HG03135 (cell line): ENCODE measurements at regions not wholly inside any gene's neighbourhood (a gene's known extent, or its start where the extent isn't known, plus 50 kb on each side); places are given as distances from the start of the nearest gene placed in this dataset.
"Not testable (repeated sequence)": the region's sequence is repeated elsewhere in the genome, so short reads cannot be mapped to it uniquely, and the experiment has no call there.

Source experiments
- ATAC-seq: cut with Tn5 transposase; IDR thresholded peaks from one replicate; pipeline ENCODE4 v1.9.1; 2021; ENCODE audit warnings: mild to moderate bottlenecking, moderate library complexity; ENCODE audit not compliant: unreplicated experiment

- no peak for ATAC-seq
These were observed 178.4 kb upstream of the E2F8 start for GRCh38 chr11:19419021-19419750.

GRCh38 chr11:19418221-19418620 lies 177.5 kb upstream of the E2F8 start:
- ATAC-seq = no peak

- not testable (repeated sequence) for ATAC-seq
These were observed 171.3 kb upstream of the E2F8 start for GRCh38 chr11:19412070-19412469.

DNA sequence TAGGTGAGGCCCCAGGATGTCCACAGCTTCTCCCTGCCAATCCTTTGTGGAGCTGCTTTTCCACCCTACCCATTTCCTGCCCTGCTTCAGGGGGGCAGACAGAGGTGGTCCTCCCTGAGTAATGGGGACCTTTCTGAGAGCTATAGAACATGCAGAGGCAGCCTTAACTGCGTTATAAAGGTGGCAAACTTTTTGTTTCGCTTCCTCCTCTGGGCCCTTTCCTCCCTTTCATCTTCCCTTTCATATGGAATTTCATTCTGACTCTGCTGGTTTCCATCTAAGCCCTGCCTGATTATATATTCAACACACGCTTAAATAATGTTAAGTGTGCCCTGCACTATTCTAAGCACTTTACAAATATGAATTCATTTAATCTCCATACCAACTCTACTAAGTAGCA lies 169.3 kb upstream of the E2F8 start:
- no peak for ATAC-seq

GRCh38 chr11:19409307-19409706 lies 168.6 kb upstream of the E2F8 start:
- no peak for ATAC-seq

DNA sequence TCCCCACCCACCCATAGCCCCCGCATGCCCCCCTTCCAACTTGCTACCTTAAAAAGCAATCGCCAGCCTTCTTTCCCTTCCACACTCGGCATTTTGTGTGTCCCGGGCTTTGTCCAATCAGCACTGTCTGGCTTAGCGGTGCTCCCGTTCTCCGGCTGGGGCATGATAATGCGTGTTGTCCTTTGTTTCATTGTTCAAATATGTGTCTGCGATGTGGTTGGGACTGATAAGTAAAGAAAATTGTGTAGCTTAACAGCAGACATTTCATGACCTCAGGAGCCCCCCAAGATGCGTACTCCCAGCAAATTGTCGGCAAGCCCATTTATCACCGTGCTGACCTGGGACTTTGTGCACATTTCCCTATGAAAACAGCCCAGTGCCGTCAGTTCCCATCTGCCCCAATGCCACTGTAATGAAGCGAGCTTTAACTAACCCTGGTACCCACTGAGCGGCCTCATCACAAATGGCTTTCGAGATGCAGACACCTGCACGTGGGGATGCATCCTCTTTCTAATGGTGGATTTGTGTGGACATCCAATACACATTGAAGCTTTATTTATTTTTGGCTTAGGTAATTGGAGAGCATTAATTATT lies 167.0 kb upstream of the E2F8 start:
- ATAC-seq = no peak

- no peak for ATAC-seq
These were observed 165.2 kb upstream of the E2F8 start for GRCh38 chr11:19405966-19406365.

DNA sequence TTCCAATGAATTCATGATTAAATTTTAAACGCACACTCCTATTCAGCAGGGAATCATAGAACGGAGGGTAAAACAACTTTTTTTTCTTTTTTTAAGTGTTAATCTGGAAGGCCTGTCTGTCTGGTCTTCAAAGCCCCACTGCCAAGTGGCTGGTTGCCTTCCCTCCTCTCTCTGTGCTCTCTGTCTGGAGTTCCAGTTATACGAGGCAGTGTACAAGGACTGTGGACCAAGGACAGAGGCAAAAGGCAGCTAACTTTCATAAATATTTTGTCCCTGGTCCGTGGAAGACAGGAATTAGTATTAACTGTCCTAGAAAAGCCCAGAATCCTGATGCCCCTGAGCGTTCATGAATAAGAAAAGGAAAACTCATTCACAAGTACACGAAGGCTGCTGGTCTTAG lies 164.0 kb upstream of the E2F8 start:
- ATAC-seq = no peak

DNA sequence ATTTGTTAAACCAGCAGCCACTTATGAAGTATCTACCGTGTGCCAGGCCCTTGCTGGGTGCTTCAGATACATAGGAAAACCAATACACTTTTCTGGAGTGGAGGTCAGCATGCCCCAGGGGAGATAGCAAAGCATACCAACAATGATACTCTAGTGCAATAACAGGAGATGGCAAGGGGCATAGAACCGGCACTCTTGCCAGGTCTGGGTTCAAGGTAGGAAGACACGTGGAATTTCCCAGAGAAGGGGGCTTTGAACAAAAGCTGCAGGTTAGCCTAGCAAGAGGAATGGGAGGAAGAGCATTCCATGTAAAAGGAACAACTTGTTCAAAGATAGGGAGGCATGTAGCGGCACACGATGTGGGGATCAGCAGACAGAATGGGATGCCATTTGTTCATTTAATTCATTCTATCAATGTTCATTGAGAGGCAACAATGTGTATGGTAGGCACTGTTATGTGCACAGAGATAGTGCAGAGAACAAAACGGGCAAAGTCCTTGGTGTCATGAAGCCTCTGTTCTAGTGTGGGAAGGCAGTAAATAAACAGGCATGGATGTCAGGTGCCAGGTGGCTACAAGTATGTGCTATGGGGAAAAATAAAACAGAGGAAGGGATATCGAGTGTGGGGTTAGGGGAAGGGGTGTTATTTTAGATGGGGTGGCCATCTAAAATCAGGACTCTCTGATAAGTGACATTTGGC lies 162.6 kb upstream of the E2F8 start:
- no peak for ATAC-seq

DNA sequence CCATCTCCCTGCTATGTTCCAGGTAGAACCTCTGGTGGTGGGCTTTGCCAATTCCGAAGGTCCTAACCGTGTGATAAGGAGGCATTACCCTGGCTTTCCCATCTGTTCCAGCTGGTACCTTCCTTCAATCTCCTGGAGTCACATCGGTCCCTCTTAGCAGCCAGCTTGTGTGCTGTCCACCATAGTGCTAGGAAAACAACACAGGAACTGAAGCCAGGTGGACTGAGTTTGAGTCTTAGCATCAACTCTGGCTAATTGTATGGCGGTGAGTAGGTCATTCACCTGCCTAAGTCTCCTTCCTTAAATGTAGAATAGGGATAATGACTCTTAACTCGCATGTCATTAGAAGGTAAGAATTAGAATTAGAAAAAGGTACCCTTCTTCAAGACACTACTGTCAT lies 159.6 kb upstream of the E2F8 start:
- ATAC-seq = no peak

GRCh38 chr11:19398772-19399527 lies 158.2 kb upstream of the E2F8 start:
- no peak for ATAC-seq

GRCh38 chr11:19398273-19398672 lies 157.5 kb upstream of the E2F8 start:
- ATAC-seq = no peak

- ATAC-seq = no peak
These were observed 154.3 kb upstream of the E2F8 start for GRCh38 chr11:19395050-19395449.

GRCh38 chr11:19394525-19395016 lies 153.8 kb upstream of the E2F8 start:
- no peak for ATAC-seq

GRCh38 chr11:19393941-19394340 lies 153.2 kb upstream of the E2F8 start:
- ATAC-seq = no peak

DNA sequence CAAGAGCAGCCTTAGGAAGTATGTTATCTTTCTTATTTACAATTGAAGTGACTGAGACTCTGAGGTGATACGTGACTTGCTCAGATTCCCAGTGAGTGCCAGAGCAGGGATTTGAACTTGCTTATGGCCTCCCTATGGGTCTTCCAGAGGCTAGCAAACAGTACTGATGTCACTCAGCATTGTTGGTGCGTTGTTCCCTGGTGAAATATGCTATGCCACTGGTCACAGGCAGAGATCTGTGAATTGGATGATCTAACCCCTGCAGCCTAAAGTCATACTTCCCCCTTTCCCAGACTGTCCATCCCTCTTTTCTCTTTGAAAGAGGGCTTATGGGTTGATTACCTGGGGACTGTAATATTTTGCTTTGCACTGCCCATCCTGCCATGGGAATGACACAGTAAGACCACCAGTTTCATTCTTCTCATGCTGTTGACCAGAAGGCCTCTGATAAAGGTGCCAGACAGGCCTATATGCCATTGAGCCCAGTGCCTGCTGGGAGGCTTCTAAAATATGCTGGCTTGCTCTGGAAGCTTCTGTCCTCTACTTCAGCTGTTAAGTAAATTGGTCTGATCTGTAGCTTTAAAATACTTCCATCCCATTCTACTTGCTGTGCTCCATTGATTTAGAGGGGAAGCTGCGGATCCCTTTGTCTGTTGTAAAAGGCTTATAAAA lies 152.2 kb upstream of the E2F8 start:
- ATAC-seq = no peak

DNA sequence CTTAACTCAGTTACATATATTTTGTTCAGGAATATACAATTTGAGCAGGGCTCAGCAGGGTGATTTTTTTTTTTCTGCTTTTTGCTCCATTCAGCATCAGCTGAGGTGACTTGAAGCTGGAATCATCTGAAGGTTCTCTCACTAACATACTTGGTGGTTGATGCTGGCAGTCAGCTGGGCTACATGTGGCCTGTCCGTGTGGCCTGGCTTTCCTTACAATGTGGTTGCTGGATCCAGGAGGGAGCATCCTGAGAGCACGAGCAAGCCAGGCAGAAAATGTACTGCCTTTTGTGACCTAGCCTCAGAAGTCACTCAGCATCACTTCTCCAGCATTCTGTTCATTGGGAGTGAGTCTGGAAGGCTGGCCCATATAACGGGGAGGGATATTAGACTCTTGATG lies 151.6 kb upstream of the E2F8 start:
- no peak for ATAC-seq

GRCh38 chr11:19391652-19392051 lies 150.9 kb upstream of the E2F8 start:
- no peak for ATAC-seq

- ATAC-seq = no peak
These were observed 150.3 kb upstream of the E2F8 start for GRCh38 chr11:19391026-19391425.

DNA sequence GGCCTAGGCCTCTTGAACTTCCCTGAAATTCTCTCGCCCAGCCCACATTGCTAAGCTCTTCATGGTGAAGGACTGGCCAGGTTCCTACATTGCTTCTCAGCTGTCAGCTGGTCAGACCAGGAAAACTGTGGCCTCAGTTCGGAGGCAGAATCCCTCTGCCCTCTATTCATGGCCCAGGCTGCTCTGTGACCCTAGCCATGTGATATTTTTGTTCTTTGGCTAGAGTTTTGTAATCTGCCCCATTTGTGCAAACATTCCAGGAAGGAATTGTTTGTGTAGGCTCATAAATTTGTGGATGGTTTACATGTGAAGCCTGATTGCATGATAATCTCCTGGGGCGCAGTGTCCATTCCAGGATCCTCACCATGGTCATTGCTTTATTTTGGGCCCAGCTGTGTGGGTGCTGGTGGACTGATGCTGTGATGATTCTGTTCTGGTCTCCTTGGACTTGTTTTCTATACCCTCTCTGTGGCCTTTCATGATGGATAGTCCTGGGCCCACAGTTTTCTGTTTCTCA lies 149.1 kb upstream of the E2F8 start:
- no peak for ATAC-seq
